Hindlimb muscle (tissue), 1 donor: ENCODE measurements at regions not wholly inside any gene's neighbourhood (a gene's known extent, or its start where the extent isn't known, plus 50 kb on each side); places are given as distances from the start of the nearest gene placed in this dataset.
A peak's percentile ranks its signal among the peaks of the same experiment; 100 is the strongest.
"Not testable (repeated sequence)": the region's sequence is repeated elsewhere in the genome, so short reads cannot be mapped to it uniquely, and the experiment has no call there.

Source experiments
- DNase-seq: peaks from one replicate; pipeline ENCODE4 v3.0.0-alpha.2; 2013

- DNase-seq = no peak
These were observed 101.0 kb upstream of the PIK3R1 start for GRCh38 chr5:68114378-68115040.

DNA sequence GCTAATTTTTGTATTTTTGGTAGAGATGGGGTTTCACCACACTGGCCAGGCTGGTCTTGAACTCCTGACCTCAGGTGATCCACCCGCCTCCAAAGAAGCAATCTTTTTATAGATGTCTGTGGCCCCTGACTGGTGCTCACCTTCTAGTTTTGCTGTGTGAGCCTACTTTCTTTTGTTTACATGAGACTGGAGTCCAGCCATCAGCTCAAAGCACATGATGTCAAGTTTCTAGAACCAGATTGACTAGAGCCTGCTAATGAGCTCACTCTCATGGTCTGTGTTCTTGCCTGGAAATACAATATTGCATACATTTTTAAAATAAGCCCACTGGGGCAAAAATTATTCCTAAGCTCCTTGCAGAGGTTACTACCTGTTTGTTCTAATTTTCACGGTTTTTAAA lies 102.9 kb upstream of the PIK3R1 start:
- DNase-seq = no peak

GRCh38 chr5:68110894-68111293 lies 104.7 kb upstream of the PIK3R1 start:
- DNase-seq = no peak

GRCh38 chr5:68110264-68110663 lies 105.3 kb upstream of the PIK3R1 start:
- no peak for DNase-seq

- not testable (repeated sequence) for DNase-seq
These were observed 111.3 kb upstream of the PIK3R1 start for GRCh38 chr5:68104217-68104616.

- DNase-seq = not testable (repeated sequence)
These were observed 112.3 kb upstream of the PIK3R1 start for GRCh38 chr5:68103297-68103696.

DNA sequence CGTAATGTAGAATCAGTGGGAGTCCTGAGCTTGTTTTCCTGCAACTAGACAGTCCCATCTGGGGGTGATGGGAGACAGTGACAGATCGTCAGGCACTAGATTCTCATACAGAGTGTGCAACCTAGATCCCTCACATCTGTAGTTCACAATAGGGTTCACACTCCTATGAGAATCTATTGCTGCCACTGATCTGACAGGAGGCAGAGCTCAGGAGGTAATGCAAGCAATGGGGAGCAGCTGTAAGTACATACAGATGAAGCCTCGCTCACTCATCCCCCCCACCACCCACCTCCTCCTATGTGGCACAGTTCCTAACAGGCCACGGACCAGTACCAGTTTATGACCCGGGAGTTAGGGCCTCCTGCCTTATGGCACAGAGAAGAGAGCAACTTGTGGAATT lies 116.2 kb upstream of the PIK3R1 start:
- no peak for DNase-seq

- no peak for DNase-seq
These were observed 121.9 kb upstream of the PIK3R1 start for GRCh38 chr5:68093455-68094159.

DNA sequence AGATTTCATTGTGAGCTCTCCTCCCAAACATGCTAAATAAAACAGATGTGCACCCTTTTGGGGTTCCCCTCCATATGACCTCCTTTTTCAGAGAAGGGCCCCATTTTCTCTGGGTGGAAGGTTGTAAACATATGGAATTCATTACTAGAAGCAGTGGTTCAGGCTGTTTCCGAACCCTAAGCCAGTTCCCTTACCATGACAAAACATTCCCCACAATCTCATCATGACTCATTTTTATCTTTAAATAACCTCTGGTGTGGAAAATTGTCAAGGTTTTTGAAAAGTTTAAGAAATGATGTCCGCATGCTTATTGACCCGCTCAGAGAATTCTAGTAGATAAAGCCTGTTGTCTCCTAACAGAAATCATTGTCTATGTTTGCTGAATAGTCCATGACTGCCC lies 127.3 kb upstream of the PIK3R1 start:
- DNase-seq = no peak

DNA sequence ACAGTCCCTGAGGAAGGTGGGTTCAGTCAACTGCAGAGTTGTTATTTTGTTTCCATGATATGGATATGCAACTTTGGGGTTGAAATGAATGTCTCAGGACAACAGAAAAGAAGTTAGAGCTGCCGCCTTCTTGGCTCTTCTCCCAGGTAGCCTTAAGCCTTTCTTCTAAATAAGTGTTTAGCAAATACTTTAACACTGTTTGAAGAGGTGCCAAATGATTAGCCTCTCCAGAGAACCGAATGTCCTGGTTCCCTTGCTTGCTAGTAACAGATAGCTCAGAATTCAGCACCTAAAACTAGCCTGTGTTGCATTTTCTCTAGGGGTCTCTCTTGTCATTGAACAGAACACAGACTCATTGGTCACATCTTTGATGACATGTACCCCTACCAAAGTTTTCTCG lies 127.7 kb upstream of the PIK3R1 start:
- DNase-seq = no peak

DNA sequence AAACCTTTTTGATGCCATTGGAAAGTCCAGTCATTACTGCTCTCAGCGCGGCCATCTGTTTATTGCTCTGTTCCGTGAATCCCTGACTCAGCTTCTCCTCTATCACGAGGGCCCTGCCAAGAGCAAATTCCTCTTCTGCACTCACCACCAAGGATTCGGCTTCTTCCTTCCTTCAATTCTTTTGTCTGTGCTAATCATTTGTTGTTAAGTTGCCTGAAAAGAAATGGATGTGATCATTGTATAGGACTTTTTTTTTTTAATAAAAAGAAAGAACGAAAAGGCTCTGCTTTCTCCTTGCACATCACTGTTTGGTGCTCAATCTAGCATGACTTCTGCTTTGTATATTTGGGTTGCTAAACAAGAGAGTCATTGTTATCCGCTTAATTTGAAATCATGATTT lies 128.7 kb upstream of the PIK3R1 start:
- peak; percentile 48 for DNase-seq

DNA sequence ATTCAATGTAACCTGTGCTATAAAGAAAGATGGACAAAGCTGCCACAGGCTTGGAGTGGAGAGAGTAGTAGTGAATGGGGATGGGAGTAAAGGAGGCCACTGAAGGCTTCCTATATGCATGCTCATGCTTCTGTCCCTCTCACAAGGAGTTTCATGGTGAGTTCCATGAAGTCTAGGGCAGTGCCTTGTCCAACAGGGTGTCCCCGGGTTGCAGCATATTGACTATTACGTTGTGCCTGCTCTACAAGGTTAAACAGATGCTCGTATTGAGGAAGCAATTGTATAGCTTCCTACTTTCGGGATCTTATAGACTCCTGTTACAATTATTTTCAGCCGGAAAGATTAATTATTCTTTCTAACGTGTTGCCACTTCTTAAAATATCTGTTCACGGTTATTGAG lies 129.1 kb upstream of the PIK3R1 start:
- DNase-seq = no peak

DNA sequence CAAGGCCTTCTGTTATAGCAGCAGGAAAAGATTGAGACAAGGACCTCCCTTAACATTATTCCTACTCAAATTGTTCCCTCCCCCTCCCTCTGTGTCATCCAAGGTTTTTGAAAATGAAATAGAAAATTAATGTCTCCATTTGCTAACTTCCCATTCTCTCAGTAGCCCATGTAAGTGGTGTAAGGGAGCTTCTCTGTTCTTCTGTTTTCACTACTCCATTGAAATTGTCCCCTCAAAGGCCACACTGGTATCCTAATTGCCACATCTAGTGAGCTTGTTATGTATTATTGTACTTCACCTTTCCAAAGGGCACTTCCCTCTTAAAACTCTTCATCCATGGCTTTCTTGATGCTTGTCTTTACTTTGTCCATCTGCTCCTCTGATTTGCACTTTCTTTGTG lies 131.2 kb upstream of the PIK3R1 start:
- no peak for DNase-seq

DNA sequence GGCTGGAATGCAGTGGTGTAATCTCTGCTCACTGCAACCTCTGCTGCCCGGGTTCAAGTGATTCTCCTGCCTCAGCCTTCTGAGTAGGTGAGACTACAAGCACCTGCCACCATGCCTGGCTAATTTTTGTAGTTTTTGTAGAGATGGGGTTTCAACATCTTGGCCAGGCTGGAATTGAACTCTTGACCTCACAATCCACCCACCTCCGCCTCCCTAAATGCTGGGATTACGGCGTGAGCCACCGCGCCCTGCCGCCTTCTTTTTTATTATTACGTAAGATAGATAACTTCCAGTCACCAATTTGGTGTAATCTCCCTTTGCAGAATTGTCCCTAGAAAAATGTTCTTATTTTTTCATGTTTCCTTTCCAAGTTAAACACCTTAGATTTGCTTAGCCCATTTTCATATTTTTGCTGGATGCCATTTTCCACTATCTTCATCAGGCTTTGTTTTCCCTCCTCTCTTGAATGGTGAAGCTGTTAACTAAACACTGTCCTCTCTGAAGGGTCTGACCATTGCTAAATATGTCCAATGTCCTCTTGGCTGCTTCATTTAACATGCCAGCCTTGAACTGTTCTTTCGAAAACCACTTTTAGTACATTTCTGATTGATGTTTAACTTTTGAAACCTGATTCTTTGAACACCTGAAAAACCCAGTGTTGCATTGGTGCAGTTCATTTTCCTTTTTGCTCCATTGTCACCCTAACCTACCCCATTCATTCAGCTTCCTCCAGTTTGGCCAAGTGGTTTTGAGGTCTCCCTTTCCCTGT lies 135.1 kb upstream of the PIK3R1 start:
- no peak for DNase-seq

DNA sequence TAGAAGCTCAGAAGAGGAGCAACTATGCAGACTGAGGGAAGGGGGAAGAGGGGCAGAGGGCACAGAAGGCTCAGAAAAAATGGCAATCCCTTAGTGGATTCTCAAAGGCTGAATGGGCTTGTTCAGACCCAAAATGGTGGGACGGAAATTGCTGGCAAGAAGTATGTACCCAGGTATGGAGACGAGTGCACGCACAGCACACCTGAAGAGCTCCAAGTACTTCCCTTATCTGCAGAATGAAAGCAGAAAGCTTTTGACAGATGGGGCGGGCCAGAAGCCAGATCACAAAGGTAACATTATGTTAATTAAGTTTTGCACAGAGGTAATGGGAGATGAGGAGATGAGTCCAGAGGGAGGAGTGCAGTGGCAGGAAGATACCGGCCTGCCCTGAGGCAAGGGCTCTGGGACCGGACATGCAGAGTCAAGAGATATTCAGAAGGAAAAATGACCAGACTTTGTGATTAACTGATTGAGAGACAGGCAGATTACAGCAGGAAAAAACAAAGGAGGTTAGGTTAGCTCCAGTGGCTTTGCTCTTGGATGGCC lies 138.1 kb upstream of the PIK3R1 start:
- no peak for DNase-seq

DNA sequence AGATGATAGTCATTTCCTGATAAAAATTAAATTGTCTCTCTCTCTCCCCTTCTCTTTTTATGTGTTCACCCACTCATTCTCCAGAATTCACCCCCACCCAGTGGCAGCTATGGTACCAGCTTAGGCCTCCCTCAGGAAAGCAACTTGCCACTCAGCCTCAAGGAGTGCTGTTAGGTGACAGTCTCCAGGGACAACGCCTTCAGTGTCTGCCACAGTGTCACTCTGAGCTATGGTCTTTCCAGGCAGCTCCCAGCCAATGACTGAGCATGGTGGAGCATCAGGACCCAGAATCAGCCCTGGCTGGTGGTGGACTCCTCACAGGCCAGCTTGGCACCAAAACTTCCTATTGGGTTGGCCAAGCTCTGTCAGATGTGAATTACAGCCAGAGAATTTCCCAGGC lies 140.9 kb upstream of the PIK3R1 start:
- no peak for DNase-seq

GRCh38 chr5:68074048-68074632 lies 141.4 kb upstream of the PIK3R1 start:
- DNase-seq = no peak

GRCh38 chr5:68071736-68072135 lies 143.8 kb upstream of the PIK3R1 start:
- no peak for DNase-seq

- no peak for DNase-seq
These were observed 144.3 kb upstream of the PIK3R1 start for GRCh38 chr5:68071282-68071632.

DNA sequence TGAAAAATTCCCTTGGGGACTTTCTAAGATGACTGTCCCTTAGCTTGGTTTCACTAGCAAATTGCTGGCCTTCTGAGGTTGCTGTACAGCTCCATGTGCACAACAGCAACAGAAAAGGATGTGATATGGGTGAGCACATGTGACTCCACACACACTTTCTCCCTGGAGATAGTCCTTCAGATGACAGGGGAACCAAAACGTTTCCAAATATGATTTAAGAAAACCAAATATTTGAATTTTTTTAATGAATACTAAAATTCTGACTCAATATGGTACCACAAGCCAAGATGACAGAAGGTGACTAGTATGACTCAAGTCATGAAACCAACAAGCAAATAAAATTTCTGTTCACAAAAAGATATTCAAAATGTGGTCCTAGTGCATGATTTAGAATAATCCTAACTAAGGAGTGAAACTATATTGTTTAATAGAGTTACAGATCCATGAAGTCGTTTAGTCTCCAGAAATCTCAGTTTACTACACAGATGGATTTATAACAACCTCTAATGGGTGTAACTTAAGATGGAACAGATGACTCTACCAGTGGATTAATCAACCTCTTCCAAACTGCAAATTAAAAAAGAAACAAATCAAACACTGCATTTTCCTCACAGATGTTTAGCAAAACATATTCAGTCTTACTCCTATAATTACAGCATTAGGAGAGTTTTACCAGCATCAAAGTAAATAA lies 144.8 kb upstream of the PIK3R1 start:
- DNase-seq = peak; percentile 23

DNA sequence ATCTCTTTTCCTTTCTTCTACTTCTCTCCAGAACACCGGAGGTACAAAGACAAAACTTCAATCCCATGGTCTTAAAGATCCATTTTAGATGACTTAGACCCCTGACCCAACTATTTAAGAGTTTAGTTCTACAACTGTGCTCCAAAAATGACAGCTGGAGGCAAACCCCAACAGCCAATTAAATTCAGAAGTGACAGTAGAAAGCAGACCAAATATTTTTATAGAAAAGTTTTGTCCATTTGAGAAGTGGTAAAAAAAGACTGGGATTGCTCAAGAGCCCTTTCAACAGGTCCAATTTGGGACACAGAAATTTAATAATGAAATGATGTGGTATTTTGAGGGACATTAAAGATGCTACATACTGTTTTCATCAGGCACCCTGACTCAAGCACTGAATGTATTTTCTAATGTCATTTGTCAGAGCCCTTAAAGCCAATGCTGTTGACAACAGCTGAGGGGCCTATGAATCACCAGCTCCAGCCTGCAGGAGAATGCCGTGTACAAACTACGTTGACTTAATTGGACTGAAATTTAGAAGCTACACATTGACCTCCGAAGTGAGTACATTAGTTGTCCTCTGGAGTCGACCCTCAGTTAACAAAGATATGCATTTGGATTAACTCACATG lies 147.5 kb upstream of the PIK3R1 start:
- DNase-seq = no peak

DNA sequence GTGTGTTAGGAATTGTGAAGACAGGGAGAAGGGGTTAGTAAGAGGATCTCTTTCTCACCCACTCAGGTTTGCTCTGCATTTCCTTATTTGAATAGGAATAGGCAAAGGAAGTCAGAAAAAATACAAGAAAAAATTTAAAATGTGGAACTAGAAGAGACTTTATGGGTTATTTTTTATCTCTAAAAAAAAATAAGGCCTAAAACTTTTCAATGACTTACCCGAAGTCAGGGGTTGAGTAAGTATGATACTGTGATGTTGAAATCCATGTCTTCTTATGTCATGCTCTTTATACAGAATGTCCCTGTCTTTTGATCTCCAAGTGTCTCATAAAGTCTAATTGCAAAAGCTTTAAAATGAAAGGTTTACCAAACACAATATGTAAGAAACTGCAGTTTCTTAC lies 148.3 kb upstream of the PIK3R1 start:
- DNase-seq = no peak
